ENCODE measurements at regions not wholly inside any gene's neighbourhood (a gene's known extent, or its start where the extent isn't known, plus 50 kb on each side); places are given as distances from the start of the nearest gene placed in this dataset.

- Histone ChIP-seq H3K79me2 (ENCODE audit: insufficient read depth, low read length) (no peaks in the 10 kb centered on the region), H3K4me1 (ENCODE audit: control insufficient read depth in 1 of 2, insufficient read depth in 2 of 2, low read length in 2 of 2) (no peaks in the 10 kb centered on the region), H4K20me1 (ENCODE audit: insufficient read depth) (no peaks in the 10 kb centered on the region), H3K9ac (ENCODE audit: low read length) (no peak overlapping the region), H3K4me3 (replicated peaks in 1 of 2; ENCODE audit: low read depth in 1 of 2, low read length in 2 of 2) (no peak overlapping the region), H3K9me3 (ENCODE audit: control insufficient read depth in 1 of 2, insufficient read depth in 1 of 2, low read depth in 1 of 2, low read length in 2 of 2) (no peaks in the 10 kb centered on the region), H3K4me2 (ENCODE audit: low read length) (no peak overlapping the region), H2AFZ (ENCODE audit: low read depth, low read length, poor library complexity, severe bottlenecking) (no peak overlapping the region), H3K27me3 (ENCODE audit: insufficient read depth, low read length) (no peaks in the 10 kb centered on the region), H3K27ac (ENCODE audit: low read depth, low read length) (no peak overlapping the region), H3K9me2 (ENCODE audit: insufficient read depth) (no peaks in the 10 kb centered on the region), H3K36me3 (ENCODE audit: control insufficient read depth in 1 of 2, insufficient read depth in 2 of 2, low read length in 2 of 2) (no peaks in the 10 kb centered on the region)
- DNase-seq (ENCODE audit: low read depth, low spot score) (no peak), ATAC-seq (no peak)
- RAD21 ChIA-PET (ENCODE audit: low non-redundant PET in 1 of 2, low total read pairs in 2 of 2, uncharacterized antibody in 2 of 2, unreplicated experiment in 2 of 2) = no interaction called here
- POLR2A ChIA-PET = no interaction called here
- CTCF ChIA-PET = no interaction called here
- no peak for TF ChIP-seq POLR2AphosphoS5 (IDR thresholded peaks at IDR 0.05; ENCODE audit: low read depth, low read length)
- TF ChIP-seq EZH2phosphoT487 (IDR thresholded peaks at IDR 0.05; ENCODE audit: borderline replicate concordance) = no peak
- TF ChIP-seq ZNF274 (IDR thresholded peaks at IDR 0.05; ENCODE audit: low read depth, low read length) = no peak
- no peak for TF ChIP-seq CTCF (IDR thresholded peaks at IDR 0.05 in 2 of 3, conservative IDR thresholded peaks at IDR 0.05 in 1 of 3; ENCODE audit: borderline replicate concordance in 1 of 3, insufficient read depth in 1 of 3, low read depth in 2 of 3, low read length in 2 of 3)
- TF ChIP-seq EGR1 (IDR thresholded peaks at IDR 0.05; ENCODE audit: low read depth) = no peak
- TF ChIP-seq, protein P1, sequence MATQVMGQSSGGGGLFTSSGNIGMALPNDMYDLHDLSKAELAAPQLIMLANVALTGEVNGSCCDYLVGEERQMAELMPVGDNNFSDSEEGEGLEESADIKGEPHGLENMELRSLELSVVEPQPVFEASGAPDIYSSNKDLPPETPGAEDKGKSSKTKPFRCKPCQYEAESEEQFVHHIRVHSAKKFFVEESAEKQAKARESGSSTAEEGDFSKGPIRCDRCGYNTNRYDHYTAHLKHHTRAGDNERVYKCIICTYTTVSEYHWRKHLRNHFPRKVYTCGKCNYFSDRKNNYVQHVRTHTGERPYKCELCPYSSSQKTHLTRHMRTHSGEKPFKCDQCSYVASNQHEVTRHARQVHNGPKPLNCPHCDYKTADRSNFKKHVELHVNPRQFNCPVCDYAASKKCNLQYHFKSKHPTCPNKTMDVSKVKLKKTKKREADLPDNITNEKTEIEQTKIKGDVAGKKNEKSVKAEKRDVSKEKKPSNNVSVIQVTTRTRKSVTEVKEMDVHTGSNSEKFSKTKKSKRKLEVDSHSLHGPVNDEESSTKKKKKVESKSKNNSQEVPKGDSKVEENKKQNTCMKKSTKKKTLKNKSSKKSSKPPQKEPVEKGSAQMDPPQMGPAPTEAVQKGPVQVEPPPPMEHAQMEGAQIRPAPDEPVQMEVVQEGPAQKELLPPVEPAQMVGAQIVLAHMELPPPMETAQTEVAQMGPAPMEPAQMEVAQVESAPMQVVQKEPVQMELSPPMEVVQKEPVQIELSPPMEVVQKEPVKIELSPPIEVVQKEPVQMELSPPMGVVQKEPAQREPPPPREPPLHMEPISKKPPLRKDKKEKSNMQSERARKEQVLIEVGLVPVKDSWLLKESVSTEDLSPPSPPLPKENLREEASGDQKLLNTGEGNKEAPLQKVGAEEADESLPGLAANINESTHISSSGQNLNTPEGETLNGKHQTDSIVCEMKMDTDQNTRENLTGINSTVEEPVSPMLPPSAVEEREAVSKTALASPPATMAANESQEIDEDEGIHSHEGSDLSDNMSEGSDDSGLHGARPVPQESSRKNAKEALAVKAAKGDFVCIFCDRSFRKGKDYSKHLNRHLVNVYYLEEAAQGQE (IDR thresholded peaks at IDR 0.05; ENCODE audit: low read depth) = no peak
- TF ChIP-seq CEBPB (IDR thresholded peaks at IDR 0.05; ENCODE audit: low read depth) = no peak
- TF ChIP-seq ELF1 (IDR thresholded peaks at IDR 0.05; ENCODE audit: borderline replicate concordance, low read depth) = no peak
- TF ChIP-seq TCF7L2 (IDR thresholded peaks at IDR 0.05; ENCODE audit: borderline replicate concordance, extremely low read depth, insufficient read depth, insufficient read length) = no peak
- TF ChIP-seq EZH2 (IDR thresholded peaks at IDR 0.05) = no peak
- TF ChIP-seq POLR2A (IDR thresholded peaks at IDR 0.05; ENCODE audit: borderline replicate concordance, extremely low read depth, insufficient read depth, insufficient read length) = no peak
- TF ChIP-seq ATF3 (IDR thresholded peaks at IDR 0.05) = no peak
- TF ChIP-seq MAX (IDR thresholded peaks at IDR 0.05) = no peak
- intact Hi-C loops (cut with micrococcal nuclease) = no loop called here
- no TSS peak for BruUV-seq (replicated peaks)
These were observed 330.6 kb downstream of the RND3 start for GRCh38 chr2:150156876-150157275.
